Right forelimb (tissue), 1 donor: ENCODE measurements at regions not wholly inside any gene's neighbourhood (a gene's known extent, or its start where the extent isn't known, plus 50 kb on each side); places are given as distances from the start of the nearest gene placed in this dataset.
"Not testable (repeated sequence)": the region's sequence is repeated elsewhere in the genome, so short reads cannot be mapped to it uniquely, and the experiment has no call there.

Experiments used
- DNase-seq: peaks from one replicate; pipeline ENCODE4 v3.0.0-alpha.2; 2018

DNA sequence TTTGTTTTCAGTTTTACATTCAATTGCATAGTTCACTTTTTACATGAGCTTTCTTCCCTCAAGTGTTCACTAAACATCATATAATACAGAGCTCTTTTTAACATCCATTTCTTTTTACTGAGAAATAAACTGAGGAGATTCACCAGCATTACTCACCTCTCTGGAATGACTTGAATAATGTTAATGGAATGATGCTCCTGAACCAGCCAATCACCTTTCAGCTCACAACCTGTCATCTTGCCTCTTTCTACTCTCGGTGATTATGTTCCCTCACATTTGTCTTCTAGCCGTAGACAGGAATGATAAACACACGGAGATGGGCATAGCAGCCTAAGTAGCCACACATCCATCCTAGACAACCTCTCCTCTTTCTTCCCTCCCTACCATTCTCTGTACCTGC lies 301.7 kb downstream of the PAX3 start:
- DNase-seq = no peak

DNA sequence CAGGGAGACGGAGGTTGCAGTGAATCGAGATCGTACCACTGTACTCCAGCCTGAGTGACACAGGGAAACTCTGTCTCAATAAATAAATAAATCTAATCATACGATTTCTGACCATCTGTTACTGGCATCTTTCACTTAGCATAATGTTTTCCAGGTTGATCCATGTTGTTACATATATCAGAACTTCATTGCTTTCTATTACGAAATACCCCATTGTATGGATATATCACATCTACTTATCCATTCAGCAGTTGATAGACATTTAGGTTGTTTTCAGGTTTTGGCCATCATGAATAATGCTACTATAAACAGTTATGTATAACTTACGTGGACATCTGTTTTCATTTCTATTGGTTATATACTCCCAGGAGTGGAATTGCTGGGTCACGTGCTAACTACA lies 303.9 kb downstream of the PAX3 start:
- DNase-seq = no peak

DNA sequence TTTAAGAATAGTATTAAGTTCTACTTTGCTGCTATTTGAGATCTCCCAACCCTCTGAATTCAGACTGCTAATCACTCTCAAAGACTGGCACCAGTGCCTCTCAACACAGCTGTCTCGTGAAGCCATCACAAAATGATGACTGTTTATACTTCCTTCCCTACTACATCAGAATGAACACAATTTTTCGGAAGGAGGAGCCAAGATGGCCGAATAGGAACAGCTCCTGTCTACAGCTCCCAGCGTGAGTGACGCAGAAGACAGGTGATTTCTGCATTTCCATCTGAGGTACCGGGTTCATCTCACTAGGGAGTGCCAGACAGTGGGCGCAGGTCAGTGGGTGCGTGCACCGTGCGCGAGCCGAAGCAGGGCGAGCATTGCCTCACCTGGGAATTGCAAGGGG lies 314.4 kb downstream of the PAX3 start:
- not testable (repeated sequence) for DNase-seq

DNA sequence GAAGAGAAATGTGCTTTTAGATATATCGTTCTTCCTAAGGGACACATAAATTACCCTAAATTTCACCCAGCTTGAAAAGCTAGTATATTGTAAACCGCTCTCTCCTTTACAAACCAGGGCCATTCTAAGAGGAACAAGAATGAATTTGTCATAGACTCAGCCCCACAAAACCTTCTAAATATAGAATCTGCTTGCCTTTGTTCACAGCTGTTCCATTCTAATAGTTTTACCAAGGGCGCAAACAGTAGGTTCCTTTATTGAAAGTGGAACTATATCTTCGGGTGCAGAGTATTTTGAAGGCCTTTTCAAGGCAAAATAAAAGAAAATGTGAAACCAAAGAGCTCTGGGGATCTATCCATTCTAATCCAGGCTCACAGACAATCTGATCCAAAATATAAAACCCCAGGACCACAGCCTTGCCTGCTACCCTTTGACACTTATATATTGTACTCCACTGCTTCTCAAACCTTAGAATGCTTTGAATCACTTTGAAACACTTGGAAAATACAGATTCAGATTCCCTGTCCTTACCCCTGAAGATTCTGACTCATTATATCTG lies 316.8 kb downstream of the PAX3 start:
- DNase-seq = no peak

DNA sequence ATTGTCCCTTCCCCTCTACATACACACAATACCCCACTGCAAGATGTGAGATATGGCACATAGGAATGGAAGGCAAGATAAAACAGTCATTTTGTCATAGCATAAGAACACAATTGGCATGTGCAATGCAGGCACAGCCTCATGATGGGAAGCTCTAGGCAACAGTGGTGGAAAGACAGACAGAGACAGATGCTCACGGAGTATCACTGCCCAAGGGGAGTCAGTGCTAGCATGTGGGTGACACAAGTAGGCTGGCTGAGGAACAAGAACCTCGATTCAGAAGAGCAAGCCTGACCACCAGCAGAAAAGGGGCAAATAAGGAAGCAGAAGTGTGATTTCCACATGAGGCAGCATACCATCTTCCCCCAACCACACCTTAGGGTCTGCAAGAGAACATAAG lies 323.6 kb downstream of the PAX3 start:
- no peak for DNase-seq

DNA sequence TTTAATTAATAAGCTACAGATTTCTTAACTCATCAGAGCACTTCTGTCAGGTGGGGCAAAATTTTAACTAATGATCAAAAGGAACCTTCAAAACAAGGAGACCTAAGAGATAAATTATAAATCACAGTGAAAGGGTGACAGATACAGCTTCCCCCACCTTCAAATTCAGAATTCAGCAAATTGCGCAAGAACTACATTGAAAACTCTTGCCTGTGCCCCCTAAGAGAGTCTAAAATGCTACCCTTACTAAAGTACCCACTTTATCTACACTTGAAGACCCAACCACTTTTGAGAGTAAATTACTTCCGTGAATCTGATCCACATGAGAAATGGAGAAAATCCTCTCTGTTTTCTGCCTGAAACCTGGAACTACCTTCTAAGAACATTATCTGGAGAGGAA lies 324.9 kb downstream of the PAX3 start:
- DNase-seq = no peak

DNA sequence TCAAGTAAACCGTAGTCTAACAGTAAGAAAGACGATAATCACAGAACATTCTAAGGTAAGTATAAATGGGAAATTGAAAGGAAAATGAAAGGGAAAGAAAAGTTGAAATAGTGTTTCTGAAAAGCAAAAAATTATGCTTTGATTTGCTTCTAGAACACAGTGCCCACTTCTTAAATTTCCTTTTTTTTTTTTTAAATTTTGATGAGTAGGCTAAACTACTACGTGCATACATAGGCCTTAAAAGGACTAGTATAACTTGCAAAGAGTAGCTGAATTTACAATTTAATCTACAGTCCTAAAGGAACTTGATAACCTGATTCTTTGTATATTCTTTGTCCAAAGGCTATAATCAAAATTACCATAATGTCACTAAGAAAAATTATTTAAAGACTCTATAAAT lies 325.3 kb downstream of the PAX3 start:
- DNase-seq = no peak

DNA sequence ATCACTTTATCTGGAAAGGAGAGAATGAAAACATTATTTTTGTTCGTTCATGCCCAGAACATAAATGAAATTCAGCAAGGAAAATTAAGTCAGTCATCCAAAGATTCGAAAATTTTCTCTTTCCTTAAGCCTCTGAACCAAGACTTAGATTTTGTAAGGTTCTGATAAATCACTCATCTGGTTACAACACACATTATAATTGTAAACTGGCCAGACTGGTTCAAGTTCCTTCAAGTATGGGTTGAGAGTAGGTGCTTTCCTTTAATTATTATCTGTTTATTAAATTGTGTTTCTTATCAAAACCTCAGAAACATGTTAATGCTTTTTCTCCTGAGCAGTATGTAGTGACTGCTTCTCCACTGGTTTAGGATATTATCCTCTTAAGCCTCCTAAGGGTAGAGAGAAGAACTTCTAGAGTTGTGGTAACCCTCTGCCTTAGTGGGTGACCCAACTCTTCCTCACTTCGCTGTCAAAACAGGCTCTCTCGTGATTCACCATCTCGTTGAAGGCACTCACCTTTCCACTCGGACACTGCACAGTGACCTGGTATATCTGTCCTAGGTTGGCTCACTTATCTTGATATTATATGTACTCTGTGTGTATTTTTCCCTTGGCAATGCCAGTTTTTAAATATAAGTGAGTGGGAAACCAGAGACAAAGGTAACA lies 325.9 kb downstream of the PAX3 start:
- DNase-seq = no peak

DNA sequence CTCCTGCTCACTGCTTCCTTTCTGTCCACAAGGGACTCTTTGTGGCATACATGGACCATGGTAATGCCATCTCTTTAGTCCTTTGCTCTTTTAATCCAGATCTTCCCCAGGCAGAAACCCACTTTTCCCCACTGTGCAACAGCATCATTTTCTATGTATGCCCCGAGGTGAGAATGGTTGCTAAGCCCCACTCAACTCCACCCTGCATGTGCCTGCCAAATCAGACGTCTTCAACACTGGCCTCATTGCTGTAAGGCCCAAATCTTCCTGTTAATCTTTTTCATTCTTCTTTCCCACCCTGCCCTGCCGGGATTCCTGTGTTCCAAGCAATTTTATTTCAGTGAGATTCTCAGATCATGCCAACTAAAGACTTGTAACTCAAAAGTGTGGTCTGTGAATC lies 328.4 kb downstream of the PAX3 start:
- DNase-seq = no peak

DNA sequence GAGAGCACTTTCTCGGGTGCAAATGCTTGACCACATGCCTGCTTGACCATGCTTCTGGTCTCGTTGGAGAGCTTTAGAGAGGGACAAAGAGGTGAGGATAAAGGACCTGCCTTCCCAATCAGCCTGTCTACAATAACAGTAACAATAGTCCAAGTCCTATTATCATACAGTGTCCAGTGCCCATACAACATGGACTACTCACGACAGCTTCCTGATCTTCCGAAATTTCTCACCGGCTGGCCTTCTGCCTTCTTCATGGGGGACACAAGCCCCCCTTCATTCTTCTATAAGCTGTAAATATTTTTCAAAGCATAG lies 329.0 kb downstream of the PAX3 start:
- DNase-seq = no peak

DNA sequence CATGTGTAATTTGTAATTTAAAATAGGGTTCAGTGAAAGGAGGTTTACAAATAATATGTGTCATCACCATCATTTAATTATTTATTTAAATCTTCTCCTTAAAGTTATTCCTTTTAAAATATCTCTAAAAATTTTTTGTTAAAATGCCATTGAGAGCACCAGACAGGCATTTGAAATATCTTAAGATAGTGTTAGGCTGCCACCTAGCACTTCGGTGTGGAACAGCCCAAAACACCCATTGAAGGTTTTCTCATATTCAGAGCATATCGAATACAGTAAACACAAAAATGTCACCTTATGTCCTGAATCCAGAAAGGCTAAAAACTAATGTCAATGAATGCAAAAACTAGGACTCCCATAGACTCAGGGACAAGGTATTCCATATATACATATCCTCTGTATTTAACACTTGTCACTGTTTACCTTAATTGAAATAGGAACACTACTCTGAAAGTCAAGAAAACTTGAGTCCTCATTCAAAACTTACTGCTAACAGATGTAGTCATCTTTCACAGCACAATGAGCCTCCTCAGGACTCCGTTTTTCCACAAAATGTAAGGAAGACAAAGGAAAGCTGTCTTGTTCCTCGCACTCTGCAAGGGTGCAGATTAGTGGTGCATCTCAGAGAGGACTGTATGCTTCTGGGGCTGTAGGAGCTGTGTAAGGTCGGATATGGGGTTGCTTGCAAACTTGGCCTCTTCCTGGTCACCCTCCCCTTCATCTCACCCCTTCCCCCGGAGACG lies 329.5 kb downstream of the PAX3 start:
- no peak for DNase-seq

DNA sequence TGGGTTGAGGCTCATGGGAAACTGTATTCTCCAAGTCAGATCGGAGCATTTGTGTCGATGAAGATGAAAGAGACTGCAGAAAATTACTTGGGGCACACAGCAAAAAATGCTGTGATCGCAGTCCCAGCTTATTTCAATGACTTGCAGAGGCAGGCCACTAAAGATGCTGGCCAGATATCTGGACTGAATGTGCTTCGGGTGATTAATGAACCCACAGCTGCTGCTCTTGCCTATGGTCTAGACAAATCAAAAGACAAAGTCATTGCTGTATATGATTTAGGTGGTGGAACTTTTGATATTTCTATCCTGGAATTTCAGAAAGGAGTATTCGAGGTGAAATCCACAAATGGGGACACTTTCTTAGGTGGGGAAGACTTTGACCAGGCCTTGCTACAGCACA lies 336.6 kb downstream of the PAX3 start:
- no peak for DNase-seq

DNA sequence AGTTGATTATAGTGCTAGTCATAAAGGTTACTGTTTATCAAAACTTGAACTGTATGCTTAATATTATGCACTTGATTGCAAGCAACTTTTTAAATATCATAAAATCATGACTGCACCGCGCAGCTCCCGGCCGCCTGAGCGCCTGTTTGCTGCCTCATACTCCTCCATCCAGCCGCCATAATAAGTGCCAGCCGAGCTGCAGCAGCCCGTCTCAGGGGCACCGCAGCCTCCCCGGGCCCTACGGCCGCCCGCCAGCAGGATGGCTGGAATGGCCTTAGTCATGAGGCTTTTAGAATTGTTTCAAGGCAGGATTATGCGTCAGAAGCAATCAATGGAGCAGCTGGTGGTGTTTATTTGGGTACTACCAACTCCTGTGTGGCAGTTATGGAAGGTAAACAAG lies 337.2 kb downstream of the PAX3 start:
- DNase-seq = no peak

DNA sequence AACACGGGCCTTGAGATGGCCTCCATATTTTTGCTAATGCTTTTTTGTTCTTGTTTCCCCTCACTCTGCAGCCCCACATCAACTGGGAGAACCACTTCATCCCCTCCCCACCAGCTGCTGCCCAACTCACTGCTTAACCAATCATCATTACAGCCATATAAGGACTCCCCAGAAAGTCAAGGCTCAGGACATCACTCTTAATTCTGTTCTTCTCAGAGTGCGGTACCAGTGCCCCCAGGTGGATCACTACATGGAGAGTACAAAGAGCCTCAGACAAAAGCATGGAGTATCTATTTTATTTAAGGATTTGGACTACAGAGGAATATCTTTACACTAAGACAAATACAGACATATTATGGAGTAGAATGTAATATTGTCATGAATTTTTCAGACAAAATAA lies 340.6 kb downstream of the PAX3 start:
- no peak for DNase-seq

DNA sequence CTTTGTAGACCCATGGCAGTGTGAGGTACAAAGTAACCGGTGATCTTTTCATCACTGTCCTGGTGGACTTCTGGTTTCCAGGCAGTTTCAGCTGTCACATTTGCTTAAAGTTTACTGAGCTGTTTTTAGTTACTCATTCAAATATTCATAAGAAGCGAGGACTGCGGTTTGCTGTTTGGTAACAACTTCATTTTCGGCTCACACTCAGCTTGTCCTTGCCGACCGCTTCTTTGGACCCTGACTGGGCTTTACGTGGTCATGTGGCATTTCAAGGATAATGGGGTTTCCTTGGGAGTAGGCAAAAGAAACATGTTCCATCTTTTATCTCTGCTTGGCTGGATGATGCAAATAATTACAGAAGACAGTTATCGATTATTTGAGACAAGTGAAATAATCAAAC lies 350.7 kb downstream of the PAX3 start:
- DNase-seq = no peak

DNA sequence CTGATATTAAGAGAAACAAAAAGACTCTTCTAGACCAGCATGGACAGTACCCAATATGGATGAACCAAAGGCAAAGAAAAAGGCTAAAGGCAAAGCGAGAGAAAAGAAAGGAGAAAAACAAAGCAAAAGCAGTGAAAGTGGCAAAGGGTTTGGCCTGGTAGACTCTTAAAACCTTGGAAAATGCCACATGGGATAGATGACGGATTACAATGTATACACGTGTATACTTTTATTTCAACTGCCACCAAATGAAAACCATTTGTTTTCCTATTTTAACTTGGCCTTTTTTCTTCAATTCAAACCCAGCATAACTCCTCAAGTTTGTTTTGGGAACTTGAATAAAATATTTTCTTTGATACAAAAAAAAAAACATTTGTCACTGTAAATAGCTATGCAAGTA lies 354.3 kb downstream of the PAX3 start:
- not testable (repeated sequence) for DNase-seq

DNA sequence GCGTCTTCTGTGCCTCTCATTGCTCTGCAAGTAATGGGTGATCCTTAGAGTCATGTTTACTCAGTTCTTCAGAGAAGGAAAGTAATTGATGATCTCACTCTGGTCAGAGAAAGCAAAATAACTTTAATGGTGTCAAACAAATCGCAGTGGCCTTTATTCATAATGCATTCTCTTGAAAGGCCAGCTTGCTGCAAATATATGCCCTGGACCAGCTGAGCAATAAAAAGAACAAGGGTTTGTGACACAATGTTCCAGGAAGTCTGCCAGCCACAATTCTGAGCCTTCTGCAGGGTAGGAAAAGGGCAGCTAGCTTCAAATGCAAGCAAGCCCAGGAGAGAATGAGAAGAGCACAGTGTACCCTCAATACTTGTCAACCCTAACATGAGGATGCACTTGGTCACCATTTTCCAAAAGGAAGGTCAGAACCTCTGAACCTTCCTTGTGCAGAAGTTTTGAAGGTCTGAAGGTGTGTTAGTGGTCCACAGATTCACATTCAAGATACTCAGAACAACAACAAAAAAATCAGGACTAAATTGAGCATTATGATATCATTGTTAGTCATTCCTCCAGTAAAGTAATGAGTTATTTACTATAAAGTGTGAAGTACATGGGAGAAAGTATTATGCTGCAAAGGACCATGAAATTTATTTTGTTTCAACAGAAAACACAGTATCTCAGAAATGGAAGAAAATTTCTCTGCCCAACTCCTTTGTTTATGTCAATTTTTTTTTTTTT lies 355.6 kb downstream of the PAX3 start:
- no peak for DNase-seq

DNA sequence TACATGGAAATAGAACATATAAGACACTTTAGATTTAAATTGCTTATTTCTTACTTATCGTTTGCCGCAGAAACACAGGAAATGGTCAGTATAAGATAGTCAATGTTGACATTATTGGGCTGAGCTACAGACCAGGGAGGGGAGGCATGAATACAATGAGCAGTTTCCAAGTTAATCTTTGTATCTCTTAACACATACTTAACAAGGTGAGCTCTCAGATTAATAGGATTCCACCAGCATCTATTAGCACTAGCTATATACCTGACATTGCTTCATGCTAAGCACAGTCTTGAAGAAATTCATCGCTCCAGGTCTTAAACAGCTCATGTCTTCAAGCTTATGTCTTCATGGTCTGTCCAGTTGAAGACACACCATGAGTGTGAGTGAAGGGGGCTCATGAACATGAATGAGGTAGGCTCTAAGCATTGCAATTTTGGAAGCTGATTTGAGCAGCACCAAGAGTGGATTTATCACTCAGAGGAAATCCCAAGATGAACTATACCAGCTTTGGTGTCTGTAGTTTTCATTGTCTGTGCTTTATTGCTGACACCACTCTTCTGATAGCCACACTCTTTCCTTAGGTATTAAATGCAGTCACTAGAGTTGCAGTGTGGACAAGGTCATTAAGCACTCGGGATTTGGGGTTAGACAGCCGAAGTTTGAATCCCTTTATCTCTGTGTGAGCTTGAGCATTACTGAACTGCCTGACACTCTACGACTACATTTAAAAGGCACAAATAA lies 359.3 kb upstream of the EPHA4 start:
- no peak for DNase-seq

DNA sequence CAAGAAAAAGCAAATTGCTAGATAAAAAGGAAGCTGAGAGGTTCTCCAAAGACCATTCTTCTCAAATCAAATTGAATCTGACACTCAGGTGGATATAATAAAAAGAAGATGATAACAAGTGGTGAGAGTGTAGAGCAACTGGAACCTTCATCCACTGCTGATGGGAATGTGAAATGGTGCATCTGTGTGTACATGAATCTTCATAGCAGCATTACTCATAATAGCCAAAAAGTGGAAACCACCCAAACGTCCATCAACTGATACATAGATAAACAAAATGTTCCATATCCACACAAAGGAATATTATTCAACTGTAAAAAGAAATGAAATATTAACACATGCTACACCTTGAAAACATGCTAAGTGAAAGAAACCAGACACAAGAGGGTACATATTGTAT lies 357.2 kb upstream of the EPHA4 start:
- no peak for DNase-seq

DNA sequence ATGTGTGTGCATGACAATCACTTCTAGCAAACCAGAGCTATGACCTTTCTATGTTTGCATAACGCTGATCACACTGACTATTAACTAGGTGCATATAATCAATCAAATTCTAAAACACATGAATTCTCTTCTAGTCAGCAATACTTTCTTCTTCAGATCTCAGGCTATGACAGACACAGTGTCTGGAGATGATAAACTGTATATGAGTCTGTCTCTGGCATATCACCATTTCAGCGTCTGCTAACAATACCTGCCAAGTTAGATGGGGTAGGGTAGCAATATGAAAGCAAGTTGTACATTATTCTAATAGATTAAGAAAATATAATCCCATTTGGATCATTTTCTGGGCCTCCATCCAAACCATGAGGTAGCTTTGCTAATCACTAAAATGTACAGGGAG lies 354.2 kb upstream of the EPHA4 start:
- DNase-seq = no peak

DNA sequence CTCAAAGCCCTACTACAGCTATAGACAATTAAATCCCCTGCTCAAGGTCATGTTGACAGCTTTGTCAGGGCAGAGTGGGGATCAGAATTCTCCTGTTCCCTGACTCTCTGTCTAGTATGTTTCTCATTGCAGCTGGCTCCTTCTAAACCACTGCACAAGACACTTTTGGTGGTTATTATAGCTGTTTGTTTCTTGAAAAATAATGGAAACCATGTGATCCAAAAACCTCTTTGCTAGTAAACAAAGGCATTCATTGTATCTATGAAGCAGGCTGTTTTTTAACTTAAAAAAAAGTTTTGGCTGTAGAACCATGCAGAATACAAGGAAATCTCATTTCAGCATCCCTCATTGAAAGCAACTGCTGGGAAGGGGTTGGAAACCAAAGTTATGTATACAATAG lies 352.5 kb upstream of the EPHA4 start:
- DNase-seq = no peak

DNA sequence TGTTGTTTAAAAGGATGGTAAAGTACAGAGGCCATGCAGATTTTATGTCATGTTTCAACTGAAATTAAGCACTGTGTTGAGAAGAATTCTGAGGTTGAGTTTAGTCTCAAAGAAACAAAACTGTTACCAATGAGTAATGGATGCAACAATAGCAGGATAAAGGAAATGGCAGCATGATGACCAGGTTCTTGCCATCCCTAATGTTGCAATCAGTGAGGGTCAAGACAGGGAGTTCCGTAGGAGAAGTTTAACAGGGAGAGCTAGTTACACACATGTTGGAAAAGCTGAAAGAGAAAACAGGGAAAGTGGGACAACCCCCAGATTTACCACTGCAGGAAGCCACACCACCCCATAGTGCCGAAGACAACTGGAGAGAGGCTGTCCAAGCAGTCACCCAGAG lies 343.8 kb upstream of the EPHA4 start:
- no peak for DNase-seq

DNA sequence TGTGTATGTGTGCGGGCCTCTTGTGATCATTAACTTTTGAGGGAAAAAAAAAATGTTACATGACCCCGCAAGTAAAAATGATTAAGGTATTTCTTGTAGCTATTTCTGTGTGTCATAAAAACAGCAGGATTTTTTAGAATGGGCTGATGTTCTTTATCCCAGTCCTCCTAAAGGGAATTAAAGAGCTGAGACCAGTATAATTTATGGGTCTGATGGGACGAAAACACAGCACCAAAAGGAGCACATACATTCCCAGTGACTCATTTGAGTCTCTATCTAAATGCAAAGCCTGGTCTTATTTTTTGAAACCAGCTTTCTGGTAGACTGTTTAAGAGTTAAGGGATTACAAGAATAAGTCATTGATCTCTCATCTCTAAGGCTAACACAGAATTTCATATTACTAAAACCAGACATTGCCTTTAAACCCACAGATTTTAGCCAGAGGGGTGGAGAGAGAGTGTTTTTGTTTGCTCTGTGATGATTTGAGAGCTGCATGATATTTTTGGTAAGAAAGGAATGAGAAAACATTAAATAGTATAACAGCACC lies 342.3 kb upstream of the EPHA4 start:
- no peak for DNase-seq
